ENCODE measurements at regions not wholly inside any gene's neighbourhood (a gene's known extent, or its start where the extent isn't known, plus 50 kb on each side); places are given as distances from the start of the nearest gene placed in this dataset.

DNA sequence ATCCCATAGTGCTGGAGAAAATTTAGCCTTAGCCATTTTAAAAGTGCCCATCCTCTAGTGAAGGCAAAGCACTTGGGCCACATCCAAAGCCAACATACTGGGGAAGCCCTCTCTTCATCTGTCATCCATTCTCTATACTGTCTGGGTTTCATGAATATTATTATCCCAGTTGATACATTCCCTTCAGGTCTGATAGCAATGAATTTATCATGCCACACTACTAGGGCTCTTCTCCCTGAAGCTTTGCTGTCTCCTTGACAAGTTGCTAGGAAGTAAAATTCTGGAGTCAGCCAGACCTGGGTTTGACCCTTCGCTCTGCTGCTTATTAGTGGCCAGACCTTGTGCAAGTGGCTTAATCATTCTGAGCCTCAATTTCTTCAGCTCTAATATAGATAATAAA is 1041.4 kb upstream of the ADGRL2 start:
- FAIRE-seq, result no peak
- Histone ChIP-seq H4K20me1 (replicated peaks in 1 of 2; ENCODE audit: control insufficient read depth in 1 of 2, insufficient read depth in 2 of 2, low read length in 2 of 2) (no peaks in the 10 kb centered on the region), H3K27me3 (replicated peaks in 1 of 4; ENCODE audit: control insufficient read depth in 3 of 4, extremely low read depth in 1 of 4, insufficient read depth in 3 of 4, low read length in 3 of 4) (no peaks in the 10 kb centered on the region), H3K79me1 (ENCODE audit: low read depth, low read length) (no peaks in the 10 kb centered on the region), H2BK15ac (ENCODE audit: low read length) (no peak overlapping the region), H3K4me3 (ENCODE audit: extremely low read depth in 1 of 4, insufficient read depth in 2 of 4, low read depth in 3 of 4, low read length in 4 of 4) (no peak overlapping the region), H3K36me3 (ENCODE audit: control insufficient read depth in 2 of 4, insufficient read depth in 4 of 4, low read length in 3 of 4) (no peaks in the 10 kb centered on the region), H2AFZ (ENCODE audit: low read length) (no peak overlapping the region), H3K4me2 (ENCODE audit: insufficient read depth in 1 of 2, low read depth in 2 of 2, low read length in 2 of 2) (no peak overlapping the region), H3K4ac (replicated peaks; ENCODE audit: insufficient read length, low read depth, low read length) (no peak overlapping the region), H4K8ac (ENCODE audit: extremely low read depth, insufficient read depth, low read length) (no peak overlapping the region), H3K27ac (ENCODE audit: low read depth, low read length) (no peak overlapping the region), H3K18ac (ENCODE audit: extremely low read depth, low read length) (no peak overlapping the region), H3K23ac (ENCODE audit: insufficient read length) (no peak overlapping the region), H3K9ac (replicated peaks in 1 of 4; ENCODE audit: extremely low read depth in 1 of 4, low read depth in 3 of 4, low read length in 3 of 4) (no peak overlapping the region), H2AK5ac (ENCODE audit: low read depth, low read length) (no peak overlapping the region), H3K4me1 (replicated peaks in 1 of 4; ENCODE audit: control insufficient read depth in 3 of 4, insufficient read depth in 4 of 4, low read length in 3 of 4) (no peaks in the 10 kb centered on the region), H3K9me3 (ENCODE audit: insufficient read depth in 2 of 2, low read depth in 1 of 2, low read length in 1 of 2) (no peaks in the 10 kb centered on the region), H2BK5ac (ENCODE audit: low read depth, low read length) (no peak overlapping the region), H4K91ac (replicated peaks; ENCODE audit: insufficient read length, low read length) (no peak overlapping the region), H3K23me2 (ENCODE audit: low read depth, low read length) (no peaks in the 10 kb centered on the region), H3K14ac (ENCODE audit: insufficient read length) (no peak overlapping the region), H3K56ac (replicated peaks; ENCODE audit: insufficient read length, low read depth, low read length) (no peak overlapping the region), H3K79me2 (ENCODE audit: control insufficient read depth in 1 of 2, insufficient read depth in 2 of 2, low read length in 2 of 2) (no peaks in the 10 kb centered on the region), H2BK20ac (ENCODE audit: low read length) (no peak overlapping the region), H2BK120ac (replicated peaks; ENCODE audit: low read depth, low read length) (no peak overlapping the region), H4K5ac (ENCODE audit: insufficient read length, low read depth, low read length) (no peak overlapping the region), H2BK12ac (ENCODE audit: low read depth, low read length) (no peak overlapping the region)
- ChIA-PET POLR2A (ENCODE audit: partially characterized antibody) (no interaction called here), CTCF (ENCODE audit: partially characterized antibody) (no interaction called here)
- no peak for DNase-seq (ENCODE audit: low read depth in 1 of 2, low spot score in 2 of 2)
- WGBS, 2 experiments (ENCODE audit: extremely low coverage in 1 of 2, insufficient coverage in 1 of 2, insufficient read length in 1 of 2, insufficient replicate concordance in 2 of 2, low coverage in 1 of 2, low lambda C conversion rate in 2 of 2, missing lambda C conversion rate in 1 of 2), result 91% methylated on average over 1 of the region's 1 CpG; no CpG with 5 or more reads in 1 of the 2 experiments
- TF ChIP-seq POLR2AphosphoS5 (IDR thresholded peaks at IDR 0.05; ENCODE audit: low read depth, low read length) (no peak), JUN (IDR thresholded peaks at IDR 0.05; ENCODE audit: low read depth, low read length) (no peak), TBP (IDR thresholded peaks at IDR 0.05; ENCODE audit: low read depth, low read length) (no peak), CHD1 (IDR thresholded peaks at IDR 0.05; ENCODE audit: low read depth, low read length) (no peak), SUZ12 (IDR thresholded peaks at IDR 0.05; ENCODE audit: low read length) (no peak), SIX5 (IDR thresholded peaks at IDR 0.05; ENCODE audit: low read depth, low read length) (no peak), RBBP5 (IDR thresholded peaks at IDR 0.05; ENCODE audit: borderline replicate concordance, low read depth, low read length) (no peak), EGR1 (IDR thresholded peaks at IDR 0.05; ENCODE audit: borderline replicate concordance, low read depth, low read length) (no peak), YY1 (IDR thresholded peaks at IDR 0.05; ENCODE audit: low read depth, low read length) (no peak), CREB1 (IDR thresholded peaks at IDR 0.05) (no peak), FOSL1 (IDR thresholded peaks at IDR 0.05; ENCODE audit: insufficient read depth, low read depth, low read length) (no peak), POU5F1 (IDR thresholded peaks at IDR 0.05; ENCODE audit: low read depth, low read length) (no peak)
- TF ChIP-seq, protein P1, sequence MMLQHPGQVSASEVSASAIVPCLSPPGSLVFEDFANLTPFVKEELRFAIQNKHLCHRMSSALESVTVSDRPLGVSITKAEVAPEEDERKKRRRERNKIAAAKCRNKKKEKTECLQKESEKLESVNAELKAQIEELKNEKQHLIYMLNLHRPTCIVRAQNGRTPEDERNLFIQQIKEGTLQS (IDR thresholded peaks at IDR 0.05; ENCODE audit: insufficient read depth, low read depth, low read length), result no peak
- TF ChIP-seq, protein P2, sequence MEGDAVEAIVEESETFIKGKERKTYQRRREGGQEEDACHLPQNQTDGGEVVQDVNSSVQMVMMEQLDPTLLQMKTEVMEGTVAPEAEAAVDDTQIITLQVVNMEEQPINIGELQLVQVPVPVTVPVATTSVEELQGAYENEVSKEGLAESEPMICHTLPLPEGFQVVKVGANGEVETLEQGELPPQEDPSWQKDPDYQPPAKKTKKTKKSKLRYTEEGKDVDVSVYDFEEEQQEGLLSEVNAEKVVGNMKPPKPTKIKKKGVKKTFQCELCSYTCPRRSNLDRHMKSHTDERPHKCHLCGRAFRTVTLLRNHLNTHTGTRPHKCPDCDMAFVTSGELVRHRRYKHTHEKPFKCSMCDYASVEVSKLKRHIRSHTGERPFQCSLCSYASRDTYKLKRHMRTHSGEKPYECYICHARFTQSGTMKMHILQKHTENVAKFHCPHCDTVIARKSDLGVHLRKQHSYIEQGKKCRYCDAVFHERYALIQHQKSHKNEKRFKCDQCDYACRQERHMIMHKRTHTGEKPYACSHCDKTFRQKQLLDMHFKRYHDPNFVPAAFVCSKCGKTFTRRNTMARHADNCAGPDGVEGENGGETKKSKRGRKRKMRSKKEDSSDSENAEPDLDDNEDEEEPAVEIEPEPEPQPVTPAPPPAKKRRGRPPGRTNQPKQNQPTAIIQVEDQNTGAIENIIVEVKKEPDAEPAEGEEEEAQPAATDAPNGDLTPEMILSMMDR (IDR thresholded peaks at IDR 0.05; ENCODE audit: control extremely low read depth in 1 of 3, insufficient read depth in 1 of 3, low read depth in 1 of 3, low read length in 3 of 3), result no peak

Measured in H1 (cell line).